CD4-positive, alpha-beta T cell treated with Interleukin-17A for 4 hours (primary cell): ENCODE measurements at regions not wholly inside any gene's neighbourhood (a gene's known extent, or its start where the extent isn't known, plus 50 kb on each side); places are given as distances from the start of the nearest gene placed in this dataset.
"Not testable (repeated sequence)": the region's sequence is repeated elsewhere in the genome, so short reads cannot be mapped to it uniquely, and the experiment has no call there.

Experiments used
- DNase-seq: peaks from one replicate; pipeline ENCODE4 v3.0.0-alpha.2; 2020; ENCODE audit warnings: mixed read lengths

DNA sequence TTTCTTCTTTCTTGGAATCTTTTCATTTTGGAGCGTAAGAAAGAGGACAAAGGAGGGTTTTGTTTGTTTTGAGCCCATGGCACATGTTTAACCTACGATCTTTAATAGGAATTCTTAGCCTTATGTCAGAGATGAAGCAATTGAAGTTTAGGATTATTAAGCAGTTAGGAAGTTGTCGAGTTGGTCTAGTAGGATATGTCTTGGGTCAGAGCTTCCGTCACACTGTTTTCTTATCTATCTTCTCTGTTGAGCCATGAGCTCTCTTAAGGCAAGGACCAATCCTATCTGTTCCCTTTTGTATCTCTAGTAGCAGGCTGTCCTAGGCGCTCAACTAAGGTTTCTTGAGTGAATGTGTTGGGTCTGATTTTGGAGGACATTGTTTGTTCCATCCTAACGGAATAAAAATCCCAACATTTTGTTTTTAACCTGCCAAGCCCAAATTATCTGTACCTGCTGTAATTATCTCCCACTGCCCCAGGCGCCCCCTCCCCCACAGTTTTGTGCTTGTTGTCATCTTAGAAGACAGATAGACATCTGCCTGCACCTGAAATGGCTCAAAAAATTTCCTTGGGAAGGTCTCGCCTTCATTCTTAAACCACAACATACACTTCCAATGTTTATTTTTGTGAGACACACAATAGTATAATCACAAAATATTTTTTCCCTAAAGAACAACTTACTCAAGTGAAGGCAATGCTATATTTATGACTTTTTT is 95.3 kb upstream of the GADD45A start:
- DNase-seq = no peak

DNA sequence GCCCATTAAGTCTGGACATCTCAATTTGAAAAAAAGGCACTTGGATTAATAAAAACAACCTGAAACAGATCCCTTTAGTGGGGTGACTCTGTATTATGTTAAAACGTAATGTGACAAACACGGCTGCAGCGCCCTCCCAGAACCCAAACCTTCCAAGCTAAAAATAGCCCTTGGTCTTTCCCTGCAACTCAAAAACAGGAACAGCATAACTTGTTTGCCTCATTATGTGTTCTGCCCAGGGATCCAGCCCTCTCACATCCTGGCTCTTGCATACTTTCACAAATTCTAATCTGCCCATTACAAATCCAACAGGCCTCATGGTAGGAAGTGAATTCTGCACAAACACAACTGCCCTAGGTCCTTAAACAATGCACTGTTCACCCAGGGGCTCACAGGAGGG is 94.7 kb upstream of the GADD45A start:
- DNase-seq = no peak

GRCh38 chr1:67594764-67595163 is 90.2 kb upstream of the GADD45A start:
- DNase-seq = no peak

- no peak for DNase-seq
Measured at GRCh38 chr1:67596674-67597073, 88.3 kb upstream of the GADD45A start.

DNA sequence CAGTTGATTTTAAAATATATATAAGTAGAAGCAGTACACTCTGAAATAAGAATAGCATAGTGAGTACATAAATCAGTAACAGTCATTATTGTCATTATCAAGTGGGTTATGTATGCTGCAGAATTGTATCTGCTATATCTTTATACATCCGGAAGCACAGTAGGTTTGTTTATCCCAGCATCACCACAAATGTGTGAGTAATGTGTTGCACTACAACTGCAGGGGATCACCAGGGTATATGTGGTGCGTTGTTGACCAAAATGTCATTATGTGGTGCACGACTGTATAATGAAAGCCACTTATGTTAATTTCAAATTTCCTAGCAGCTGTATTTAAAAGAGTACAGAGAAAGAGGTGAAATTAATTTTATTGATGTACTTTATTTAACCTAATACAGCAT is 87.7 kb upstream of the GADD45A start:
- DNase-seq = no peak

- DNase-seq = no peak
Measured at GRCh38 chr1:67599085-67599484, 85.9 kb upstream of the GADD45A start.

- no peak for DNase-seq
Measured at GRCh38 chr1:67601539-67601938, 83.5 kb upstream of the GADD45A start.

DNA sequence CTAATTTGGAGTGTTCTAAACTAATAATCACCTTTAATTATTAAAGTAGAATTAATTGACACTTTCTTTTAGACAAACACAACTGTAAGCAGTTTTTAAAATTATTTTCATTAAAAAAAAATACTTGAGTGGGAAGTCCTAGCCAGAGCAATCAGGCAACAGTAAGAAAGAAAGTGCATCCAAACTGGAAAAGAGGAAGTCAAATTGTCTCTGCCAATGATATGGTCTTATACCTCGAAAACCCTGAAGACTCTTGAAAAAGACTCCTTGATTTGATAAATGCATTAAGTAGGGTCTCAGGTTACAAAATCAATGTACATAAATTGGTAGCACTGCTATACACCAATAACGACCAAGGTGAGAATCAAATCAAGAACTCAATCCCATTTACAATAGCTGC is 83.0 kb upstream of the GADD45A start:
- DNase-seq = no peak

GRCh38 chr1:67604778-67605177 is 80.2 kb upstream of the GADD45A start:
- no peak for DNase-seq

DNA sequence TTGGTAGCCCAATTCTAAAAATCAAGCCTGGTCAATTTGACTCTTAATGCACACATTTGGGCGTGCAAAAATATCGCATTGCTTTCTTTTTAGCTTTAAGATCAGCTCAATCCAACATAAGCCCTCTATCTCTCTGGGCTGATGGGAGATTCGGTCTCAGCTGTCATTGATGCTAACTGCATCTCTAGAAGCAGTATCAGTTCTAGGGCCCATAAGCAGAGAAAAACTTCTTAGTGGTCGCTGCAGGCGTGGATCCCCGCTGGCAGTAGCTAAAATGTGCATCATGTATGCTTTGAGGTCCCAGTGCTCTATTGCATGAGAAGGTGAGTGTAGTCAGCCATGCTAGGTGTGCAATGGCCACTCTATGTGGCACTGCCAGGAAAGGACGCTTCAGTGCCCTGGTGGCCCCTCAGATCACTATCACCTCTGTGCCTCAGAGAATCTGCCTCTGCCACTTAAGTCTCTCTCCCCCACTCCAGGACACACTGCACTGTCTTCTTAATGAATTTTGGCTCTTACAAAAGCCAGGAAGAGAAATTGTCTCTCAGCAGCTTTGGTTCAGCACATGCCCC is 79.7 kb upstream of the GADD45A start:
- DNase-seq = no peak

GRCh38 chr1:67607286-67607685 is 77.7 kb upstream of the GADD45A start:
- DNase-seq = no peak

DNA sequence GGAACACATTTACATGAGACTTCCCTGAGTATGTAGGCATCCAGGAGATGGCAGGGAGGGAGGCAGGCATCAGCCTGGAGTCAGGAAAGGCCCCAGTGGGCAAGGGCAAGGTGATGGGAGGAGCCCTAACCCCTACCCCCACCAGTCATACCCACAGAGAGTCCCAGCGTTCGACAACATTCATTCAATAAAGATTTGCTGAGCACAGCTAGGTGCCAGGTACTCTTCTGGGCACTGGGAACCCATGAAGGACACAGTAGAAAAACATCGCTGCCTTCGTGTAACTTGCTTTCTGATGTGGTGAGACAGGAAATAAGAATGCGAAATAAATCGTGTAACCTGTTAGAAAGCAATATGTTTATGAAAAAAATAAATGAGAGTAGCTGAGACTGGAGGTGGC is 77.3 kb upstream of the GADD45A start:
- DNase-seq = no peak

DNA sequence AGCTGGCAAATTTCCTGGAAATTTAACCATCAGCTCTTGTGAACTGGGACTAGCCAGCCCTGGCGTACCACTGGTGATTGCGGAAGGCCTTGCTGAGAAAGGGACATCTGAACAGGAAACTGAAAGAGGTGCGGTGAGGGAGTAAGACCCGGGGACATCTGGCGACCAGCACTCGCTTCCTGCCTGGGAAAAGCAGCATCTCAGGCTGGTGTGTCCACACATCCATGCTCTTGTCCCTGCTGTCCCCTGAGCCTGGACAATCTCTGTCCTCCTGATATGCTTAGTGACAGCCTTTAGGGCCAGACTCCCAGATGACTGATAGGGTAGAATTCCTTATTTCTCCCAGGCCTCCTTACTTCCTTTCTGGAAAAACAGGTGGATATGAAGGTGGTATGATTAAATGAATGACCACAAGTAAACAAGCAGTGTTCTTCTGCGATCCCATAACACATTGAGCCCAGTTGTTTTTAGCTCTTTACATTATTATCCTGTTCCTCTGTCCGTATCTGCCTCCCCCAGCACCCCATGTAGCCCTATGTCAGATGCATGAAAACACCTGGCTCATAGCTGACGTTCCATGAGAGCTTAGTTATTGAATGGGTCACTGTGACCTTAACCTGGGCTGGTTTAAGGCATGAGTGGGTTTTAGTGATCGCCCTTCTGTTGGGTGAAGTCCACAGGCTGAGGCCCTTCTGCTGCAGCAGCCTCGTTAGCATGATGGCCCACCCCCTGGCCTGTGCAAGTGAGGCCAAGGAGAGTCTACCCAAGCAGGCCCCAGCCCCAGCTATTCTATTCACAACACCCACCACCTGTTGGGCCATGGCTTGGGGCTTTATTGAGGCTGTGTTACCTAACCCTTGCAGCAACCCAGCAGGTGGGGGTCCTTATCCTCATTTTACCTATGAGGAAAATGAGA is 76.1 kb upstream of the GADD45A start:
- no peak for DNase-seq

DNA sequence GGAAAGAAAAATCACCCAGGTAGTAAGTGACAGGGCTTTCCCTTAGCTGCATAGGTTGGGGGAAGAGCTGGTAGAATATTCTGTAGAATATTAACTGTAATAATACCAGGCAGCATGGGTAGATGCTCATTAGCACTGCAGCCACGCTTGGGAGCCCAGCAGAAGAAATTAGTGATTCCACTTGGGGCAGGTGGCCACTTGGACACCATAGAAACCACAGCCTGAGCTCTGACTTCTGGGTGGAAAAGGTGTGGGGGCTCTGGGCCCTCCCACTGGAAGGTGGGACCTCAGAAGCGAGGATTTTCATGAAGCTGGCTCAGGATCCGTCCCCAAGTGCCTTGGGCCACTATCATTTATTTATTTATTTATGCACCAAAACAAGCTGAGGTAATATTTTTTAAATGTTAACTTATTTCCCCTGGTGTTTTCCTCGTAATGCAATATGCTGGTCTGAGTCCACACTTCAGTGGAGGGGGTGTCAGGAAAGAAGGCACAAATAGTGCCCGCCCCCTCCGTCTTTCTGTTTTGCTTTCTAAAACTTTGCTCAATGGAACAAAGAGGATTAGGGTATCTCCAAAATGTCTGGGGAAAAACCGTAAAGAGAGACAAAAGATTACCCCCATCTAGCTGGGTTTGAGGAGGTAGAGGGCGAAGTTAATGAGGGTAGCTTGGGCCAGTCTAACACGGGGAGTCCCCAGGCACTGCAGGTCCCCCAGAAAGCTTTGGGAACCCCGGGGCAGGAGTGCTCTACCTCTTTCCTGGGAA is 75.2 kb upstream of the GADD45A start:
- no peak for DNase-seq

DNA sequence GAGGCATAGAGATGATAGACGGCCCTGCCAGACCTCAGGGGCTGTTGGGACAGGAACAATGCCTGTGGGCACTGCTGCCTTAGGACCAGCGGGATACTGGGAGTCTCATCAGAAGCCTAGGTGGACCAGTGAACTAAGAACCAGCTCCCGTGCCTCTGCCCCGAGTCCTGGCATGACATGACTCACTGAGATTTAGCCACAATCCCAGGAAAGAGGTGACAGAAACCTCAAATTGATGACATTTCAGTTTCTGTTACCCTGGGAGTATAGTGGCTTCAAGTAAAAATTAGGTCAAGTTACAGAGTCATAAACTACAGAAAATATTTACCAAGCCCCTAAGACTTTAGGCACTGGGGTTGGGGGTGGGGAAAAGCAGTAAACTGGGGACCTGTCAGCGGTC is 74.6 kb upstream of the GADD45A start:
- DNase-seq = no peak

- DNase-seq = no peak
Measured at GRCh38 chr1:67611846-67612245, 73.2 kb upstream of the GADD45A start.

DNA sequence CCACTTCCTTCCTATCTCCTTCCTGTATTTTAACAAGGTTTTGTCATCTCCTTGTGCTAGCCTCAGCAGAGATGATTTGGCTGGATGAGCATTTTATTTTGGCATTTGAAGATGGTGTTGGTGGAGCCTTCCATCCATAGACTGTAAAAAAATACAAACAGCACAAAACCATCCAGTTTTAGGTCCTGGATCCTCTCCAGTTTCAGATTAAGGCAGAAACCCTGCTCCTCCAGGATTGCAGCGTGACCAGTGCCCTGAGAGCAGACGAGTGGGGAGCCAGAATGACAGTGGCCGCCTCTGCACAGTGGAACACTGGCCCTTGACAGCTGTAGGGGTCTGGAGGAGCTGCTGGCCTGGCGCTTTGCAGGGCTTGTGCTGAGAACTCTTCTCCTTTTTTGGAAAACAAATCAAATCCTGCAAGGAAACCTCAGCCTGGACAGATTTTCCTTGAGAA is 72.2 kb upstream of the GADD45A start:
- DNase-seq = no peak

- DNase-seq = not testable (repeated sequence)
Measured at GRCh38 chr1:67613479-67613878, 71.5 kb upstream of the GADD45A start.

GRCh38 chr1:67614511-67614934 is 70.5 kb upstream of the GADD45A start:
- DNase-seq = no peak

- no peak for DNase-seq
Measured at GRCh38 chr1:67615886-67616285, 69.1 kb upstream of the GADD45A start.

- no peak for DNase-seq
Measured at GRCh38 chr1:67616394-67616985, 68.5 kb upstream of the GADD45A start.

GRCh38 chr1:67618285-67619018 is 66.5 kb upstream of the GADD45A start:
- no peak for DNase-seq
